ENCODE measurements at regions not wholly inside any gene's neighbourhood (a gene's known extent, or its start where the extent isn't known, plus 50 kb on each side); places are given as distances from the start of the nearest gene placed in this dataset.

GRCh38 chr2:236755278-236755840 is 185.7 kb downstream of the ACKR3 start:
- Mint-ChIP-seq H3K36me3 (no peaks in the 10 kb centered on the region), H3K27ac (no peak overlapping the region), H3K4me1 (no peaks in the 10 kb centered on the region), H3K4me3 (no peak overlapping the region), H3K27me3 (peaks cover 8% of the 10 kb centered on the region), H3K9me3 (peaks cover 0 to 2% (median 0%) of the 10 kb centered on the region in 7 donors)
- DNase-seq (no peak), ATAC-seq (ENCODE audit: low read depth in 2 of 2) (no peak)
- H3K27me3 ChIP-seq (ENCODE audit: control insufficient read depth, insufficient read depth, low read length), result no peaks in the 10 kb centered on the region
- H3K9me3 ChIP-seq (ENCODE audit: control insufficient read depth in 2 of 2, low read length in 2 of 2), result no peaks in the 10 kb centered on the region
- H3K4me3 ChIP-seq (ENCODE audit: low read depth, low read length), result no peak overlapping the region
- H3K4me1 ChIP-seq (ENCODE audit: control insufficient read depth, insufficient read depth, low read length, poor library complexity, severe bottlenecking), result no peaks in the 10 kb centered on the region
- H3K27ac ChIP-seq (ENCODE audit: insufficient read depth, low read length, poor library complexity, severe bottlenecking), result no peak overlapping the region
- H3K36me3 ChIP-seq (ENCODE audit: control insufficient read depth, insufficient read depth, low read length), result no peaks in the 10 kb centered on the region

- Histone ChIP-seq H3K4me3 (ENCODE audit: low read depth, low read length) (no peak overlapping the region), H3K36me3 (ENCODE audit: control insufficient read depth, insufficient read depth, low read length) (no peaks in the 10 kb centered on the region), H3K27ac (ENCODE audit: insufficient read depth, low read length, poor library complexity, severe bottlenecking) (no peak overlapping the region), H3K9me3 (ENCODE audit: control insufficient read depth in 2 of 2, low read length in 2 of 2) (no peaks in the 10 kb centered on the region), H3K27me3 (ENCODE audit: control insufficient read depth, insufficient read depth, low read length) (peaks cover 3% of the 10 kb centered on the region), H3K4me1 (ENCODE audit: control insufficient read depth, insufficient read depth, low read length, poor library complexity, severe bottlenecking) (no peaks in the 10 kb centered on the region)
- ATAC-seq (ENCODE audit: low read depth in 2 of 2) (no peak), DNase-seq (no peak)
- Mint-ChIP-seq H3K4me3 (no peak overlapping the region), H3K4me1 (no peaks in the 10 kb centered on the region), H3K36me3 (no peaks in the 10 kb centered on the region), H3K9me3 (no peaks in the 10 kb centered on the region), H3K27me3 (peaks cover 8% of the 10 kb centered on the region), H3K27ac (no peak overlapping the region)
Observed at GRCh38 chr2:236758406-236758805, 188.8 kb downstream of the ACKR3 start.

DNA sequence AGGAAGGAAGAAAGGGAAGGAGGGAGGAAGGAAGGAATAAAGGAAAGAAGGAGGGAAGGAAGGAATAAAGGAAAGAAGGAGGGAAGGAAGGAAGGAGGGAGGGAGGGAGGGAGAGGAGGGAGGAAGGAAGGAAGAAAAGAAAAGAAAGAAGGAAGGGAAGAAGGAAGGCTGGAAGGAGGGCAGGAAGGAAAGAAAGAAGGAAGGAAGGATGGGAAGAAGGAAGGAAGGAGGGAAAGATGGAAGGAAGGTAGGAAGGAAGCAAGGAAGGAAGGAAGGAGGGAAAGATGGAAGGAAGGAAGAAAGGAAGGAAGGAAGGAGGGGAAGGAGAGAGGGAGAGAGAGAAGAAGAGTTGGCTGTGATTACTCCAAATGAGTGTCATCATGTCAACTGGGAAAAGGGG is 190.6 kb downstream of the ACKR3 start:
- Histone ChIP-seq H3K27ac (ENCODE audit: insufficient read depth, low read length, poor library complexity, severe bottlenecking) (no peak overlapping the region), H3K36me3 (ENCODE audit: control insufficient read depth, insufficient read depth, low read length) (no peaks in the 10 kb centered on the region), H3K4me1 (ENCODE audit: control insufficient read depth, insufficient read depth, low read length, poor library complexity, severe bottlenecking) (no peaks in the 10 kb centered on the region), H3K9me3 (ENCODE audit: control insufficient read depth in 2 of 2, low read length in 2 of 2) (no peaks in the 10 kb centered on the region), H3K27me3 (ENCODE audit: control insufficient read depth, insufficient read depth, low read length) (peaks cover 3% of the 10 kb centered on the region), H3K4me3 (ENCODE audit: low read depth, low read length) (no peak overlapping the region)
- H3K4me3 Mint-ChIP-seq, result no peak overlapping the region
- H3K27ac Mint-ChIP-seq, result peak overlapping the region in 1 of 3 donors; percentile 21
- ATAC-seq (ENCODE audit: low read depth in 2 of 2) (no peak), DNase-seq (no peak)
- no peaks in the 10 kb centered on the region for H3K4me1 Mint-ChIP-seq
- H3K36me3 Mint-ChIP-seq, result no peaks in the 10 kb centered on the region
- H3K9me3 Mint-ChIP-seq, result no peaks in the 10 kb centered on the region
- H3K27me3 Mint-ChIP-seq, result peaks cover 1% of the 10 kb centered on the region

GRCh38 chr2:236761358-236761757 is 191.7 kb downstream of the ACKR3 start:
- Mint-ChIP-seq H3K27ac (no peak overlapping the region), H3K27me3 (no peaks in the 10 kb centered on the region), H3K4me3 (no peak overlapping the region), H3K9me3 (no peaks in the 10 kb centered on the region), H3K36me3 (no peaks in the 10 kb centered on the region), H3K4me1 (no peaks in the 10 kb centered on the region)
- Histone ChIP-seq H3K36me3 (ENCODE audit: control insufficient read depth, insufficient read depth, low read length) (no peaks in the 10 kb centered on the region), H3K27ac (ENCODE audit: insufficient read depth, low read length, poor library complexity, severe bottlenecking) (no peak overlapping the region), H3K27me3 (ENCODE audit: control insufficient read depth, insufficient read depth, low read length) (peaks cover 3% of the 10 kb centered on the region), H3K9me3 (ENCODE audit: control insufficient read depth in 2 of 2, low read length in 2 of 2) (no peaks in the 10 kb centered on the region), H3K4me1 (ENCODE audit: control insufficient read depth, insufficient read depth, low read length, poor library complexity, severe bottlenecking) (no peaks in the 10 kb centered on the region), H3K4me3 (ENCODE audit: low read depth, low read length) (no peak overlapping the region)
- ATAC-seq (ENCODE audit: low read depth in 2 of 2), result no peak
- DNase-seq, result no peak

- H3K9me3 ChIP-seq (ENCODE audit: control insufficient read depth in 2 of 2, low read length in 2 of 2), result no peaks in the 10 kb centered on the region
- H3K4me1 ChIP-seq (ENCODE audit: control insufficient read depth, insufficient read depth, low read length, poor library complexity, severe bottlenecking), result no peaks in the 10 kb centered on the region
- no peaks in the 10 kb centered on the region for H3K9me3 Mint-ChIP-seq
- ATAC-seq (ENCODE audit: low read depth in 2 of 2) (no peak), DNase-seq (no peak)
- H3K36me3 ChIP-seq (ENCODE audit: control insufficient read depth, insufficient read depth, low read length), result no peaks in the 10 kb centered on the region
- no peaks in the 10 kb centered on the region for H3K4me1 Mint-ChIP-seq
- H3K27ac ChIP-seq (ENCODE audit: insufficient read depth, low read length, poor library complexity, severe bottlenecking), result no peak overlapping the region
- no peaks in the 10 kb centered on the region for H3K36me3 Mint-ChIP-seq
- H3K4me3 ChIP-seq (ENCODE audit: low read depth, low read length), result no peak overlapping the region
- H3K4me3 Mint-ChIP-seq, result no peak overlapping the region
- no peaks in the 10 kb centered on the region for H3K27me3 Mint-ChIP-seq
- peaks cover 3% of the 10 kb centered on the region for H3K27me3 ChIP-seq (ENCODE audit: control insufficient read depth, insufficient read depth, low read length)
- no peak overlapping the region for H3K27ac Mint-ChIP-seq
Observed at GRCh38 chr2:236762628-236763027, 193.0 kb downstream of the ACKR3 start.

DNA sequence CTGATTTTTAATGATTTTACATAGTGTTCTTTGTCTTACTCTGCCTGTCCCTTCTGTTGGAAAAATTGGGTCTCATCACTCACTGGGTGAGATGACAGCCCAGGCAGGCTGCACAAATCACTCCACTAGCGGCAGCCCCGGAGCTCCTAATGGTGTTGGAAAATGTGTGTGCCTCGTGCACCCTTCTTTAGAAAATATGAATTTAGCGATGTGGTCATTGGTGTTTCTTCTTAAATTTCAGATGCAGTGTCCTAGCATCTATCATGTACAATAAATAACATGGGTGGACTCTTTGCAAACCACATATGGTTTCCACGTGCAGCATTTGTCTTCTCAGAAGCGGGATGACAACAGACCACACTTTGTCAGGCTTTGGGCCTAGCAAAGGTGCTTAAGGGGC is 194.2 kb downstream of the ACKR3 start:
- H3K27ac ChIP-seq (ENCODE audit: insufficient read depth, low read length, poor library complexity, severe bottlenecking), result no peak overlapping the region
- Mint-ChIP-seq H3K27me3 (no peaks in the 10 kb centered on the region), H3K27ac (no peak overlapping the region), H3K9me3 (no peaks in the 10 kb centered on the region), H3K4me3 (no peak overlapping the region), H3K4me1 (no peaks in the 10 kb centered on the region), H3K36me3 (no peaks in the 10 kb centered on the region)
- peaks cover 3% of the 10 kb centered on the region for H3K27me3 ChIP-seq (ENCODE audit: control insufficient read depth, insufficient read depth, low read length)
- ATAC-seq (ENCODE audit: low read depth in 2 of 2) (no peak), DNase-seq (no peak)
- H3K4me3 ChIP-seq (ENCODE audit: low read depth, low read length), result no peak overlapping the region
- H3K4me1 ChIP-seq (ENCODE audit: control insufficient read depth, insufficient read depth, low read length, poor library complexity, severe bottlenecking), result no peaks in the 10 kb centered on the region
- H3K36me3 ChIP-seq (ENCODE audit: control insufficient read depth, insufficient read depth, low read length), result no peaks in the 10 kb centered on the region
- no peaks in the 10 kb centered on the region for H3K9me3 ChIP-seq (ENCODE audit: control insufficient read depth in 2 of 2, low read length in 2 of 2)

GRCh38 chr2:236764716-236765115 is 195.1 kb downstream of the ACKR3 start:
- Histone ChIP-seq H3K9me3 (ENCODE audit: control insufficient read depth in 2 of 2, low read length in 2 of 2) (no peaks in the 10 kb centered on the region), H3K4me1 (ENCODE audit: control insufficient read depth, insufficient read depth, low read length, poor library complexity, severe bottlenecking) (no peaks in the 10 kb centered on the region), H3K4me3 (ENCODE audit: low read depth, low read length) (no peak overlapping the region), H3K27ac (ENCODE audit: insufficient read depth, low read length, poor library complexity, severe bottlenecking) (no peak overlapping the region), H3K27me3 (ENCODE audit: control insufficient read depth, insufficient read depth, low read length) (peaks cover 3% of the 10 kb centered on the region), H3K36me3 (ENCODE audit: control insufficient read depth, insufficient read depth, low read length) (no peaks in the 10 kb centered on the region)
- no peaks in the 10 kb centered on the region for H3K36me3 Mint-ChIP-seq
- DNase-seq, result no peak
- H3K9me3 Mint-ChIP-seq, result no peaks in the 10 kb centered on the region
- H3K4me1 Mint-ChIP-seq, result no peaks in the 10 kb centered on the region
- H3K27me3 Mint-ChIP-seq, result no peaks in the 10 kb centered on the region
- ATAC-seq (ENCODE audit: low read depth in 2 of 2), result no peak
- H3K27ac Mint-ChIP-seq, result no peak overlapping the region
- H3K4me3 Mint-ChIP-seq, result no peak overlapping the region

DNA sequence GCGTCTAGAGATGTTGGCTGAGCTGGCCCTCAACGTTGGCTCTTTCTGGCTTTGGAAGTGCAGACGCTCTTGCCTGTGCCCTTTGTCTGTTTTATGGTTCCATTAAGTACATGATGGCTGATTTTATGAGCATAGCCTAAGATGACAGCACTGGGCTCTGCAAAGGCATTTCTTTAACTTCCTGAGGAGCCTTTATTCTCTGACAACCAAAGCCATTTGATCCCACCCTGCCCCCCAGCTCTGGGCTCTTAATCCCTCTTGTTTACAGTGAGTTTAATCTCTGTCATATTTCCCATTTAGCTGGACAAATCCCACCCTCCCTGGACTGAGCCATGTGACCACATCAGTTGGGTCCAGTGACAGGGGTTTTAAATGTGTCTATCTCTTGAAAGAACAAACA is 195.9 kb downstream of the ACKR3 start:
- no peaks in the 10 kb centered on the region for H3K9me3 ChIP-seq (ENCODE audit: control insufficient read depth in 2 of 2, low read length in 2 of 2)
- Mint-ChIP-seq H3K27ac (no peak overlapping the region), H3K9me3 (no peaks in the 10 kb centered on the region), H3K4me3 (no peak overlapping the region), H3K36me3 (no peaks in the 10 kb centered on the region), H3K4me1 (no peaks in the 10 kb centered on the region), H3K27me3 (no peaks in the 10 kb centered on the region)
- ATAC-seq (ENCODE audit: low read depth in 2 of 2), result no peak
- H3K27me3 ChIP-seq (ENCODE audit: control insufficient read depth, insufficient read depth, low read length), result peaks cover 3% of the 10 kb centered on the region
- DNase-seq, result no peak
- no peaks in the 10 kb centered on the region for H3K4me1 ChIP-seq (ENCODE audit: control insufficient read depth, insufficient read depth, low read length, poor library complexity, severe bottlenecking)
- H3K36me3 ChIP-seq (ENCODE audit: control insufficient read depth, insufficient read depth, low read length), result no peaks in the 10 kb centered on the region
- no peak overlapping the region for H3K27ac ChIP-seq (ENCODE audit: insufficient read depth, low read length, poor library complexity, severe bottlenecking)
- H3K4me3 ChIP-seq (ENCODE audit: low read depth, low read length), result no peak overlapping the region

Data from CD4-positive, CD25-positive, alpha-beta regulatory T cell (primary cell).